ENCODE measurements at regions not wholly inside any gene's neighbourhood (a gene's known extent, or its start where the extent isn't known, plus 50 kb on each side); places are given as distances from the start of the nearest gene placed in this dataset.

- no peaks in the 10 kb centered on the region for H3K36me3 ChIP-seq
- H3K9me3 ChIP-seq: peaks cover 0 to 4% of the 10 kb centered on the region in 2 donors
- DNase-seq: no peak
- WGBS, 3 donors: 65 to 70% (median 68%) methylated on average over 4 of the region's 4 CpGs
- intact Hi-C loops (cut with DNase I): no loop called here
- no peaks in the 10 kb centered on the region for H3K4me1 ChIP-seq (ENCODE audit: insufficient read depth)
- H3K27ac ChIP-seq: no peak overlapping the region
- no peaks in the 10 kb centered on the region for H3K27me3 ChIP-seq
- TF ChIP-seq POLR2A (IDR thresholded peaks at IDR 0.05): no peak
- no peak for TF ChIP-seq EP300 (IDR thresholded peaks at IDR 0.05)
- TF ChIP-seq, protein P1, sequence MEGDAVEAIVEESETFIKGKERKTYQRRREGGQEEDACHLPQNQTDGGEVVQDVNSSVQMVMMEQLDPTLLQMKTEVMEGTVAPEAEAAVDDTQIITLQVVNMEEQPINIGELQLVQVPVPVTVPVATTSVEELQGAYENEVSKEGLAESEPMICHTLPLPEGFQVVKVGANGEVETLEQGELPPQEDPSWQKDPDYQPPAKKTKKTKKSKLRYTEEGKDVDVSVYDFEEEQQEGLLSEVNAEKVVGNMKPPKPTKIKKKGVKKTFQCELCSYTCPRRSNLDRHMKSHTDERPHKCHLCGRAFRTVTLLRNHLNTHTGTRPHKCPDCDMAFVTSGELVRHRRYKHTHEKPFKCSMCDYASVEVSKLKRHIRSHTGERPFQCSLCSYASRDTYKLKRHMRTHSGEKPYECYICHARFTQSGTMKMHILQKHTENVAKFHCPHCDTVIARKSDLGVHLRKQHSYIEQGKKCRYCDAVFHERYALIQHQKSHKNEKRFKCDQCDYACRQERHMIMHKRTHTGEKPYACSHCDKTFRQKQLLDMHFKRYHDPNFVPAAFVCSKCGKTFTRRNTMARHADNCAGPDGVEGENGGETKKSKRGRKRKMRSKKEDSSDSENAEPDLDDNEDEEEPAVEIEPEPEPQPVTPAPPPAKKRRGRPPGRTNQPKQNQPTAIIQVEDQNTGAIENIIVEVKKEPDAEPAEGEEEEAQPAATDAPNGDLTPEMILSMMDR (IDR thresholded peaks at IDR 0.05): no peak
- no peak overlapping the region for H3K4me3 ChIP-seq
These were observed 185.6 kb downstream of the GPX5 start for GRCh38 chr6:28711325-28711724.

GRCh38 chr6:28711788-28712341 is 186.2 kb downstream of the GPX5 start:
- H3K27me3 ChIP-seq: no peaks in the 10 kb centered on the region
- WGBS, 3 donors: 70 to 79% (median 76%) methylated on average over 5 of the region's 5 CpGs

DNA sequence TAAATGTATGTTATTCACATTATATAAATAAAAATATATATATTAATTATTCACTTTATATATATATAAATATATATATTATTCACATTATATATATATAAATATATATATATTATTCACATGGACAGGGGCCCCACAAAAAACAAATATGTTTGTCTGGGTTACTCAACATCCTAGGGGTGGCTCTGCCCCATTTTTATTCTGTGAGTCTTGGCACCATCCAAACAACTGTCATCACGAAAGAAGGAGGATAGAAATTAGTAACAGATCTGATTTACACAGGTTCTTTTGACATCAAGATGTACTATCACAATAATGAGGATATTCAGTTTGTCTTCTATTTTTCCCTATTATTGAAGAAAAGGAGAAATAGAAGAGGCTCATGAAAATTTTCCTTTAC is 187.3 kb downstream of the GPX5 start:
- TF ChIP-seq EP300 (IDR thresholded peaks at IDR 0.05) (no peak), POLR2A (IDR thresholded peaks at IDR 0.05) (no peak)
- TF ChIP-seq, protein P1 (IDR thresholded peaks at IDR 0.05): no peak
- Histone ChIP-seq H3K4me1 (ENCODE audit: insufficient read depth) (no peaks in the 10 kb centered on the region), H3K27ac (no peak overlapping the region), H3K27me3 (no peaks in the 10 kb centered on the region), H3K4me3 (no peak overlapping the region), H3K36me3 (no peaks in the 10 kb centered on the region), H3K9me3 (peaks cover 0 to 4% of the 10 kb centered on the region in 2 donors)
- no peak for DNase-seq
- intact Hi-C loops (cut with DNase I): no loop called here
- WGBS, 3 donors: 73 to 82% (median 76%) methylated on average over 1 of the region's 1 CpG

More at GRCh38 chr6:28711788-28712341, 186.2 kb downstream of the GPX5 start:
- no peaks in the 10 kb centered on the region for H3K4me1 ChIP-seq (ENCODE audit: insufficient read depth)
- H3K4me3 ChIP-seq: no peak overlapping the region
- no peak overlapping the region for H3K27ac ChIP-seq
- TF ChIP-seq, protein P1 (IDR thresholded peaks at IDR 0.05): no peak
- no peak for TF ChIP-seq EP300 (IDR thresholded peaks at IDR 0.05)
- no peak for TF ChIP-seq POLR2A (IDR thresholded peaks at IDR 0.05)
- no peaks in the 10 kb centered on the region for H3K36me3 ChIP-seq
- intact Hi-C loops (cut with DNase I): no loop called here
- H3K9me3 ChIP-seq: peaks cover 0 to 4% of the 10 kb centered on the region in 2 donors
- DNase-seq: no peak

DNA sequence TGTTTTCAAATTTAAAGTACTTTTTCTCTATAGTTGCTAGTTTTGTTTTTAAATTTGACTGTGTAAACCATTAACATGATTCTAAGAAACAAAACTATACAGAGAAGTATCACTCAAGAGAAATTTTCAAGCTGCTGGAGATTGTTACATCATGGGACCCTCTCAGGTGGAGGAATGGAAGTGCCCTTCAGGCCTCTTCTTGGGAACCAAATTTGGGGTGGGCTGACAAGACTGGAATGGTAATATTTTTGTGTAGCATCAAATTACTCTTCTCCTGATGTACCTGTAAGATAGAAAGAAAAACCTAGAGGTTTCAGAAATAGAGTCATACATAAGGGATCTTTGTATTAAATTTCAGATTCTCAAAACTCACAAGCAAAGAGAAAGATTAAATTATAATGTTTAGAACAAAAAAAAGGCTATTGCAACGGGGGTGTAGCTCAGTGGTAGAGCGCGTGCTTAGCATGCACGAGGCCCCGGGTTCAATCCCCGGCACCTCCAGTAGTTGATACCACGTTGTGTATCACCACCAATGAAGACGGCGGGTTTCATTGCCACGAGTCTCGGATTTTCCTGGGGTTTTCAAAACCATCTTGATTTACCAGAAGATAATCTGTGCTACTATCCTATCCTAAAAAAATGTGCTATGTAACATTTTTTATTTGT is 193.7 kb downstream of the GPX5 start:
- intact Hi-C loops (cut with DNase I): no loop called here

More for the DNA sequence above, 193.7 kb downstream of the GPX5 start:
- H3K4me3 ChIP-seq: no peak overlapping the region
- 10% methylated on average over 11 of the region's 11 CpGs for WGBS, 3 donors
- DNase-seq: no peak
- TF ChIP-seq EP300 (IDR thresholded peaks at IDR 0.05) (no peak), POLR2A (IDR thresholded peaks at IDR 0.05) (no peak)
- TF ChIP-seq, protein P1 (IDR thresholded peaks at IDR 0.05): no peak
- H3K4me1 ChIP-seq (ENCODE audit: insufficient read depth): no peaks in the 10 kb centered on the region
- no peaks in the 10 kb centered on the region for H3K9me3 ChIP-seq
- H3K36me3 ChIP-seq: no peaks in the 10 kb centered on the region
- H3K27ac ChIP-seq: no peak overlapping the region
- H3K27me3 ChIP-seq: no peaks in the 10 kb centered on the region

Data from ovary (tissue), 7 donors.